Natural killer cell (primary cell): ENCODE measurements at regions not wholly inside any gene's neighbourhood (a gene's known extent, or its start where the extent isn't known, plus 50 kb on each side); places are given as distances from the start of the nearest gene placed in this dataset.

Experiments used
- ATAC-seq, 3 donors: fragments of 150-1000 bp in 2 of 3; fragments of 200-7000 bp in 1 of 3; cut with Tn5 transposase; 1 replicate in 1 of 3; 2 replicates in 2 of 3; pipeline ENCODE4 v1.10.0; 2021; ENCODE audit warnings: mild to moderate bottlenecking in 2 of 3, moderate library complexity in 2 of 3
- DNase-seq, 2 donors: peaks; one replicate each; pipeline versions ENCODE4 v3.0.0 to v3.0.0-alpha.2; 2013 to 2021; ENCODE audit warnings: mixed read lengths in 1 of 2
- H3K27ac ChIP-seq: one replicate; pipeline ENCODE4 v1.5.1; 2013; ENCODE audit warnings: mild to moderate bottlenecking, low read length
- H3K27me3 ChIP-seq: one replicate; pipeline ENCODE4 v1.6.1; 2013; ENCODE audit warnings: low read length; ENCODE audit not compliant: control insufficient read depth, insufficient read depth
- H3K36me3 ChIP-seq: one replicate; pipeline ENCODE4 v1.6.1; 2013; ENCODE audit warnings: low read length; ENCODE audit not compliant: control insufficient read depth, insufficient read depth
- H3K4me1 ChIP-seq: one replicate; pipeline ENCODE4 v1.6.1; 2013; ENCODE audit warnings: low read length; ENCODE audit not compliant: control insufficient read depth, insufficient read depth
- H3K4me3 ChIP-seq: one replicate; pipeline ENCODE4 v1.5.1; 2013; ENCODE audit warnings: low read length
- H3K9me3 ChIP-seq: one replicate; pipeline ENCODE4 v1.6.1; 2013; ENCODE audit warnings: low read length; ENCODE audit not compliant: control insufficient read depth, insufficient read depth
- H3K27ac Mint-ChIP-seq, 2 donors: one replicate each; pipeline ENCODE4 v1.8.0; 2022; ENCODE audit warnings: mild to moderate bottlenecking in 2 of 2, mixed read lengths in 2 of 2, moderate library complexity in 1 of 2
- H3K27me3 Mint-ChIP-seq, 2 donors: one replicate each; pipeline ENCODE4 v1.8.0; 2022; ENCODE audit warnings: low read depth in 2 of 2, mixed read lengths in 2 of 2
- H3K36me3 Mint-ChIP-seq: one replicate; pipeline ENCODE4 v1.8.0; 2022; ENCODE audit warnings: mixed read lengths
- H3K4me1 Mint-ChIP-seq, 2 donors: one replicate each; pipeline ENCODE4 v1.8.0; 2022; ENCODE audit warnings: mixed read lengths in 2 of 2
- H3K4me3 Mint-ChIP-seq: one replicate; pipeline ENCODE4 v1.8.0; 2022; ENCODE audit warnings: mild to moderate bottlenecking, moderate library complexity, mixed read lengths
- H3K9me3 Mint-ChIP-seq, 2 donors: one replicate each; pipeline ENCODE4 v1.8.0; 2022; ENCODE audit warnings: mixed read lengths in 2 of 2
- WGBS: methylation state at CpG from one replicate; pipeline ENCODE4 v1.1.7; 2013; ENCODE audit warnings: missing lambda C conversion rate; ENCODE audit not compliant: insufficient coverage; 5-methylcytosine and 5-hydroxymethylcytosine counted together
- intact Hi-C: fragments of 100-400 bp; cut with micrococcal nuclease; formaldehyde crosslinking; loops from one replicate; pipeline ENCODE4 v1.14.2; 2022
- TF ChIP-seq, protein P1 (sequence below): fragments of 200-600 bp; IDR thresholded peaks from one replicate; pipeline ENCODE4 v1.8.0; 2022; ENCODE audit warnings: antibody characterized with exemption

DNA sequence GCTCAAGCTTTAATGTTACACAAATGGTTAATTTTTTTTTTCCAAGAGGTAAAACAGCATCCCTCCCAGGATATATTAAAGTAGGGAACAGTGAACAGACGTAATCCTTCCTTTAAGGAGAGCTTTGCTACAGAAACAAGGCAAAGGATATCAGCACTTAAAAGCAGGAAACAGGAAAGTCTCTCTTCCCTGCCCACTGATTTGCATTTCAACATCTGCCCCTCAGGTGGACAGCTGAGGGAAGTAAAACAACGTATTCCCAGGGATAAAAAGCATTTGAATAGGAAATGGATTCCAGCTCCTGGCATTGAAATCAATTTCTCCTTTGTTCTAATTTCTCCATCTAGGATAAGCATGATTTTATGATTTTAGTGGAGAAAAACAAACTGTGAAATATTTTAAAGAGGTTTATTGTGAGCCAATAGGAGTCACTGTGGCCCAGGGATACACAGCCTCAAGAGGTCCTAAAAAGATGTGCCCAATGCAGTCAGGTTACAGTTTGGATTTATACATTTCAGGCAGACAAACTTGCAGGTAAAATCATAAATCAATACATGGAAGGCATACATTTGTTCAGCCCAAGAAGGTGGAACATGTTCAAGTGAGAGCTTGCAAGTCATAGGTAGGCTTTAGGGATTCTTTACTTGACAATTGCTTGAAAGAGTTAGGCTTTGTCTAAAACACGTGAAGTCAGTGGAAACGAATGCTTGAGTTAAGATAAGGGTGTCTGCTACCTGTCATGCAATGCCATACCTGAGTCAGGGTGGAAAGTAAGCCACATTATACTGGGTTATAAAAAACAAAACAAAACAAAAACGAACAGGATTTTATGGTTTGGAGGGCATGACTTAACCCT is 286.2 kb upstream of the VWC2 start:
- Mint-ChIP-seq H3K27me3 (no peaks in the 10 kb centered on the region), H3K4me3 (no peak overlapping the region), H3K4me1 (no peaks in the 10 kb centered on the region), H3K27ac (no peak overlapping the region), H3K9me3 (peaks cover 0 to 3% of the 10 kb centered on the region in 2 donors), H3K36me3 (no peaks in the 10 kb centered on the region)
- TF ChIP-seq, protein P1, sequence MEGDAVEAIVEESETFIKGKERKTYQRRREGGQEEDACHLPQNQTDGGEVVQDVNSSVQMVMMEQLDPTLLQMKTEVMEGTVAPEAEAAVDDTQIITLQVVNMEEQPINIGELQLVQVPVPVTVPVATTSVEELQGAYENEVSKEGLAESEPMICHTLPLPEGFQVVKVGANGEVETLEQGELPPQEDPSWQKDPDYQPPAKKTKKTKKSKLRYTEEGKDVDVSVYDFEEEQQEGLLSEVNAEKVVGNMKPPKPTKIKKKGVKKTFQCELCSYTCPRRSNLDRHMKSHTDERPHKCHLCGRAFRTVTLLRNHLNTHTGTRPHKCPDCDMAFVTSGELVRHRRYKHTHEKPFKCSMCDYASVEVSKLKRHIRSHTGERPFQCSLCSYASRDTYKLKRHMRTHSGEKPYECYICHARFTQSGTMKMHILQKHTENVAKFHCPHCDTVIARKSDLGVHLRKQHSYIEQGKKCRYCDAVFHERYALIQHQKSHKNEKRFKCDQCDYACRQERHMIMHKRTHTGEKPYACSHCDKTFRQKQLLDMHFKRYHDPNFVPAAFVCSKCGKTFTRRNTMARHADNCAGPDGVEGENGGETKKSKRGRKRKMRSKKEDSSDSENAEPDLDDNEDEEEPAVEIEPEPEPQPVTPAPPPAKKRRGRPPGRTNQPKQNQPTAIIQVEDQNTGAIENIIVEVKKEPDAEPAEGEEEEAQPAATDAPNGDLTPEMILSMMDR: no peak
- 50% methylated on average over 5 of the region's 5 CpGs for WGBS
- no peak overlapping the region for H3K27ac ChIP-seq
- intact Hi-C loops: no loop called here
- H3K27me3 ChIP-seq: no peaks in the 10 kb centered on the region
- DNase-seq (no peak), ATAC-seq (no peak)
- no peaks in the 10 kb centered on the region for H3K36me3 ChIP-seq
- no peak overlapping the region for H3K4me3 ChIP-seq
- no peaks in the 10 kb centered on the region for H3K4me1 ChIP-seq
- no peaks in the 10 kb centered on the region for H3K9me3 ChIP-seq

DNA sequence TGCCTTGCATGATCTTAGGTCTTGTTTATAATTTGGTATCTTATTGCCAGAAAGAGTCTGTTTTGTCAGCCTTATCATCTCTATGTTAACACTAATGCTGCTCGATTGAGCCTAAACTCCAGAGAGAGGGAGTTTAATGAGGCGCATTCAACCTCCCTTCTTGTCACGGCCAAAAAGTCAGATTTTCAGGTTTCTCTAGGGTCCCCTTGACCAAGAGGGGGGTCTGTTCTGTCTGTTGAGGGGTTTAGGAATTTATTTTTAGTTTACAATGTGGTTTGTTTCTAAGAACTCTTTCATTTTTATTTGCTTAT is 285.7 kb upstream of the VWC2 start:
- Mint-ChIP-seq H3K9me3 (peaks cover 0 to 3% of the 10 kb centered on the region in 2 donors), H3K36me3 (no peaks in the 10 kb centered on the region), H3K4me1 (no peaks in the 10 kb centered on the region), H3K27me3 (no peaks in the 10 kb centered on the region), H3K27ac (no peak overlapping the region), H3K4me3 (no peak overlapping the region)
- Histone ChIP-seq H3K27me3 (no peaks in the 10 kb centered on the region), H3K4me1 (no peaks in the 10 kb centered on the region), H3K27ac (no peak overlapping the region), H3K4me3 (no peak overlapping the region), H3K36me3 (no peaks in the 10 kb centered on the region), H3K9me3 (no peaks in the 10 kb centered on the region)
- intact Hi-C loops: no loop called here
- ATAC-seq (no peak), DNase-seq (no peak)
- WGBS: 94% methylated on average over 3 of the region's 3 CpGs
- TF ChIP-seq, protein P1: no peak

DNA sequence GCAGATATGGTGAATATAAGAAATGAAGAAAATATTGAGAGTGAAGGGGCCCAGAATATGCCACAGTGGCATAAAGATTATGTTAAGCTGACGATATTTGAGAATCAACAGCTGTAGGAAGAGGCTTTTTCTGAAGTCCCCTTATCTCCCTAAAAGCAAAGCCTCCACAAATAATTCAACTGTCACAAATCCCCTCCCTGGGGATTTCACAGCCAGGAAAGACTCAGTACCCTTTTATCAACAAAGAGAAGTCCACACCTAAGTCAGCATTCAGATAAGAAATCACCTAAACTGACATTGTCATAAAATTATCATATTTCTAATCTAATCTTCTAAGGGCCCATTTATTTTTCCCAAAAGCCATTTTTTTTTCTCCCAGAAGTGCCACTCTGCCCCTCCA is 284.9 kb upstream of the VWC2 start:
- WGBS: no CpG with 5 or more reads among the region's 1 CpG
- no peak overlapping the region for H3K4me3 Mint-ChIP-seq
- intact Hi-C loops: no loop called here

More for the DNA sequence above, 284.9 kb upstream of the VWC2 start:
- Histone ChIP-seq H3K9me3 (no peaks in the 10 kb centered on the region), H3K27me3 (no peaks in the 10 kb centered on the region), H3K4me1 (no peaks in the 10 kb centered on the region), H3K4me3 (no peak overlapping the region), H3K36me3 (no peaks in the 10 kb centered on the region), H3K27ac (no peak overlapping the region)
- Mint-ChIP-seq H3K4me1 (no peaks in the 10 kb centered on the region), H3K9me3 (peaks cover 0 to under 1% of the 10 kb centered on the region in 2 donors), H3K36me3 (no peaks in the 10 kb centered on the region), H3K27me3 (no peaks in the 10 kb centered on the region), H3K27ac (no peak overlapping the region)
- ATAC-seq (no peak), DNase-seq (no peak)
- TF ChIP-seq, protein P1: no peak
